ENCODE measurements at regions not wholly inside any gene's neighbourhood (a gene's known extent, or its start where the extent isn't known, plus 50 kb on each side); places are given as distances from the start of the nearest gene placed in this dataset.

DNA sequence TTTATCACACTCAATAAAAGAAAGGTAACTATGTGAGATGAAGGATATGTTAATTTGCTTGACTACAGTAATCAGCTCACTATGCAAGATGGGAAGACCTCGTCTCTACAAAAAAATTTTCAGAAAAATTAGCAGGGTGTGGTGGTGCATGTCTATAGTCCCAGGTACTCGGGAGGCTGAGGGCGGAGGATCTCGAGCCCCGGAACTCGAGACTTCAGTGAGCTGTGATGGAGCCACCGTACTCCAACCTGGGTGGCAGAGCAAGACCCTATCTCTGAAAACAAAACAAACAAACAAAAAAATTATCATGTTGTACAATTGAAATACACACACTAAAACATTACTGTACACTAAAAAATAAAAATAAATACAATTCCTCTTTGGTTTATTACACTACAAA is 376.7 kb upstream of the KLHL1 start:
- no peak for FAIRE-seq
- H3K9me3 ChIP-seq (ENCODE audit: insufficient read depth, low read depth, low read length): no peaks in the 10 kb centered on the region
- TF ChIP-seq CTCF (IDR thresholded peaks at IDR 0.05; ENCODE audit: insufficient read depth, low read depth, low read length) (no peak), EZH2 (IDR thresholded peaks at IDR 0.05; ENCODE audit: insufficient read depth, low read length) (no peak)
- H3K27ac Mint-ChIP-seq (ENCODE audit: unreplicated experiment): no peak overlapping the region
- no peaks in the 10 kb centered on the region for H3K27me3 Mint-ChIP-seq (ENCODE audit: low read depth, unreplicated experiment)
- no peak overlapping the region for H3K4me3 Mint-ChIP-seq (ENCODE audit: unreplicated experiment)
- no peaks in the 10 kb centered on the region for H3K27me3 ChIP-seq (ENCODE audit: insufficient read depth, low read length)
- no peaks in the 10 kb centered on the region for H4K20me1 ChIP-seq (ENCODE audit: insufficient read depth, low read length)
- no peaks in the 10 kb centered on the region for H3K36me3 ChIP-seq (ENCODE audit: insufficient read depth, low read length)
- H3K4me1 Mint-ChIP-seq (ENCODE audit: low read depth, unreplicated experiment): no peaks in the 10 kb centered on the region
- H3K9me3 Mint-ChIP-seq (ENCODE audit: unreplicated experiment): peaks cover 4% of the 10 kb centered on the region
- no peak overlapping the region for H2AFZ ChIP-seq (ENCODE audit: low read depth, low read length)
- no peak overlapping the region for H3K9ac ChIP-seq (ENCODE audit: low read length)
- no peaks in the 10 kb centered on the region for H3K36me3 Mint-ChIP-seq (ENCODE audit: low read depth, unreplicated experiment)
- H3K27ac ChIP-seq (ENCODE audit: low read depth, low read length): no peak overlapping the region
- DNase-seq (ENCODE audit: low read depth): no peak
- H3K4me2 ChIP-seq (ENCODE audit: low read length): no peak overlapping the region
- no peaks in the 10 kb centered on the region for H3K4me1 ChIP-seq (ENCODE audit: insufficient read depth, low read length)
- H3K4me3 ChIP-seq (ENCODE audit: insufficient read depth, low read depth, low read length): no peak overlapping the region
- H3K79me2 ChIP-seq (ENCODE audit: insufficient read depth, low read length): no peaks in the 10 kb centered on the region

GRCh38 chr13:70483599-70484276 is 375.5 kb upstream of the KLHL1 start:
- Histone ChIP-seq H3K27me3 (ENCODE audit: insufficient read depth, low read length) (no peaks in the 10 kb centered on the region), H3K9me3 (ENCODE audit: insufficient read depth, low read depth, low read length) (no peaks in the 10 kb centered on the region), H4K20me1 (ENCODE audit: insufficient read depth, low read length) (no peaks in the 10 kb centered on the region), H2AFZ (ENCODE audit: low read depth, low read length) (no peak overlapping the region), H3K4me3 (ENCODE audit: insufficient read depth, low read depth, low read length) (no peak overlapping the region), H3K27ac (ENCODE audit: low read depth, low read length) (no peak overlapping the region), H3K4me1 (ENCODE audit: insufficient read depth, low read length) (no peaks in the 10 kb centered on the region), H3K36me3 (ENCODE audit: insufficient read depth, low read length) (no peaks in the 10 kb centered on the region), H3K4me2 (ENCODE audit: low read length) (no peak overlapping the region), H3K9ac (ENCODE audit: low read length) (no peak overlapping the region), H3K79me2 (ENCODE audit: insufficient read depth, low read length) (no peaks in the 10 kb centered on the region)
- no peaks in the 10 kb centered on the region for H3K36me3 Mint-ChIP-seq (ENCODE audit: low read depth, unreplicated experiment)
- no peak overlapping the region for H3K4me3 Mint-ChIP-seq (ENCODE audit: unreplicated experiment)
- no peak for FAIRE-seq
- H3K27me3 Mint-ChIP-seq (ENCODE audit: low read depth, unreplicated experiment): no peaks in the 10 kb centered on the region
- H3K27ac Mint-ChIP-seq (ENCODE audit: unreplicated experiment): no peak overlapping the region
- TF ChIP-seq EZH2 (IDR thresholded peaks at IDR 0.05; ENCODE audit: insufficient read depth, low read length) (no peak), CTCF (IDR thresholded peaks at IDR 0.05; ENCODE audit: insufficient read depth, low read depth, low read length) (no peak)
- no peaks in the 10 kb centered on the region for H3K4me1 Mint-ChIP-seq (ENCODE audit: low read depth, unreplicated experiment)
- no peaks in the 10 kb centered on the region for H3K9me3 Mint-ChIP-seq (ENCODE audit: unreplicated experiment)
- no peak for DNase-seq (ENCODE audit: low read depth)

DNA sequence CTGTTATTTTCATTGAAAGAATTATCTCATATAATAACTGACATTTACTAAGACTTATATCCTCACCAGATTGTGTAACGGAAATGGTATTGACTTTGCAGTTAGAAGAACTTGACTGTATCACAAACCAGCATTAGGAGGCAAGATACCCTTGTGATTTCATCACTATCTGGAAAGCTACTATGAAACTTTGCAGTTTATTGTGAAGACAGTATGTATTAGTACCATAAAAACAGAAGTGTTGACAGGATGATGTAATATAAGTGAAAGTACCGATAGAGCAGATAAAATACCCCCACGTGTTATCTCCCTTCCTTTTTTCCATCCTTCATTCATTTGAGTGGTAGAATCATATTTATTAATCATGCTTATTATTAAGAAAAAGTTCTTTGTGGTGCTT is 365.7 kb upstream of the KLHL1 start:
- FAIRE-seq: no peak

More for the DNA sequence above, 365.7 kb upstream of the KLHL1 start:
- Histone ChIP-seq H3K36me3 (ENCODE audit: insufficient read depth, low read length) (no peaks in the 10 kb centered on the region), H3K4me1 (ENCODE audit: insufficient read depth, low read length) (no peaks in the 10 kb centered on the region), H3K9ac (ENCODE audit: low read length) (no peak overlapping the region), H4K20me1 (ENCODE audit: insufficient read depth, low read length) (no peaks in the 10 kb centered on the region), H3K27me3 (ENCODE audit: insufficient read depth, low read length) (no peaks in the 10 kb centered on the region), H3K27ac (ENCODE audit: low read depth, low read length) (no peak overlapping the region), H3K9me3 (ENCODE audit: insufficient read depth, low read depth, low read length) (no peaks in the 10 kb centered on the region), H3K4me3 (ENCODE audit: insufficient read depth, low read depth, low read length) (no peak overlapping the region), H3K4me2 (ENCODE audit: low read length) (no peak overlapping the region), H2AFZ (ENCODE audit: low read depth, low read length) (no peak overlapping the region), H3K79me2 (ENCODE audit: insufficient read depth, low read length) (no peaks in the 10 kb centered on the region)
- Mint-ChIP-seq H3K27me3 (ENCODE audit: low read depth, unreplicated experiment) (no peaks in the 10 kb centered on the region), H3K9me3 (ENCODE audit: unreplicated experiment) (peaks cover 2% of the 10 kb centered on the region), H3K27ac (ENCODE audit: unreplicated experiment) (no peak overlapping the region), H3K4me3 (ENCODE audit: unreplicated experiment) (no peak overlapping the region), H3K36me3 (ENCODE audit: low read depth, unreplicated experiment) (no peaks in the 10 kb centered on the region), H3K4me1 (ENCODE audit: low read depth, unreplicated experiment) (no peaks in the 10 kb centered on the region)
- DNase-seq (ENCODE audit: low read depth): no peak
- TF ChIP-seq EZH2 (IDR thresholded peaks at IDR 0.05; ENCODE audit: insufficient read depth, low read length) (no peak), CTCF (IDR thresholded peaks at IDR 0.05; ENCODE audit: insufficient read depth, low read depth, low read length) (no peak)

All from astrocyte (in vitro differentiated cells and primary cell).